H9 (cell line): ENCODE measurements at regions not wholly inside any gene's neighbourhood (a gene's known extent, or its start where the extent isn't known, plus 50 kb on each side); places are given as distances from the start of the nearest gene placed in this dataset.

Experiments used
- DNase-seq: peaks from one replicate; pipeline ENCODE4 v3.0.0-alpha.2; 2017
- H2AFZ ChIP-seq: one replicate; pipeline ENCODE4 v1.6.1; 2013; ENCODE audit warnings: mild to moderate bottlenecking, low read length, control low read depth, moderate library complexity
- H2AK5ac ChIP-seq: 2 replicates; pipeline ENCODE4 v1.6.1; 2013; ENCODE audit warnings: low read length, control low read depth, mixed read lengths; ENCODE audit not compliant: insufficient read length
- H2BK120ac ChIP-seq: one replicate; pipeline ENCODE4 v1.6.1; 2013; ENCODE audit warnings: low read depth, mild to moderate bottlenecking, low read length, control low read depth, inconsistent platforms; ENCODE audit not compliant: poor library complexity, severe bottlenecking
- H2BK12ac ChIP-seq: 2 replicates; pipeline ENCODE4 v1.6.1; 2013; ENCODE audit warnings: low read length, control low read depth, mixed read lengths, low read depth; ENCODE audit not compliant: insufficient read length
- H2BK15ac ChIP-seq: 2 replicates; pipeline ENCODE4 v1.6.1; 2013; ENCODE audit warnings: low read depth, low read length, control low read depth
- H2BK20ac ChIP-seq: one replicate; pipeline ENCODE4 v1.6.1; 2013; ENCODE audit warnings: low read depth, mild to moderate bottlenecking, low read length, control low read depth, inconsistent platforms; ENCODE audit not compliant: poor library complexity, severe bottlenecking
- H2BK5ac ChIP-seq: 2 replicates; pipeline ENCODE4 v1.6.1; 2013; ENCODE audit warnings: low read length, control low read depth, mixed read lengths; ENCODE audit not compliant: insufficient read length
- H3K14ac ChIP-seq: 2 replicates; pipeline ENCODE4 v1.6.1; 2013; ENCODE audit warnings: low read length, control low read depth; ENCODE audit not compliant: insufficient read depth
- H3K18ac ChIP-seq: 2 replicates; pipeline ENCODE4 v1.6.1; 2013; ENCODE audit warnings: low read depth, mild to moderate bottlenecking, mixed read lengths, low read length, control low read depth; ENCODE audit not compliant: insufficient read length
- H3K23ac ChIP-seq: 2 replicates; pipeline ENCODE4 v1.6.1; 2013; ENCODE audit warnings: low read length, control low read depth, mixed read lengths, low read depth; ENCODE audit not compliant: insufficient read length
- H3K23me2 ChIP-seq: 2 replicates; pipeline ENCODE4 v1.6.1; 2013; ENCODE audit warnings: low read depth, mild to moderate bottlenecking, mixed read lengths, low read length, control low read depth; ENCODE audit not compliant: insufficient read length, poor library complexity, severe bottlenecking
- H3K27ac ChIP-seq: 2 replicates; pipeline ENCODE4 v1.5.1; 2013; ENCODE audit warnings: low read length, control low read depth, mixed read lengths, low read depth; ENCODE audit not compliant: insufficient read length
- H3K27me3 ChIP-seq: 2 replicates; pipeline ENCODE4 v1.6.1; 2013; ENCODE audit warnings: low read length, control low read depth, inconsistent platforms; ENCODE audit not compliant: insufficient read depth
- H3K4ac ChIP-seq: 2 replicates; pipeline ENCODE4 v1.6.1; 2013; ENCODE audit warnings: low read depth, mild to moderate bottlenecking, control low read depth, inconsistent platforms, low read length, moderate library complexity
- H3K4me1 ChIP-seq: 2 replicates; pipeline ENCODE4 v1.6.1; 2013; ENCODE audit warnings: low read length, control low read depth, inconsistent platforms; ENCODE audit not compliant: insufficient read depth
- H3K4me2 ChIP-seq: 2 replicates; pipeline ENCODE4 v1.6.1; 2013; ENCODE audit warnings: low read length, control low read depth, mixed read lengths; ENCODE audit not compliant: insufficient read length, insufficient read depth
- H3K56ac ChIP-seq: 2 replicates; pipeline ENCODE4 v1.6.1; 2013; ENCODE audit warnings: low read depth, mild to moderate bottlenecking, mixed read lengths, low read length, control low read depth; ENCODE audit not compliant: insufficient read length
- H3K79me1 ChIP-seq: 2 replicates; pipeline ENCODE4 v1.6.1; 2013; ENCODE audit warnings: low read depth, mild to moderate bottlenecking, moderate library complexity, low read length, control low read depth, inconsistent platforms; ENCODE audit not compliant: insufficient read depth, poor library complexity, severe bottlenecking
- H3K79me2 ChIP-seq: 2 replicates; pipeline ENCODE4 v1.6.1; 2013; ENCODE audit warnings: low read length, control low read depth, inconsistent platforms; ENCODE audit not compliant: insufficient read depth
- H3K9ac ChIP-seq: 2 replicates; pipeline ENCODE4 v1.6.1; 2013; ENCODE audit warnings: low read length, control low read depth, mixed read lengths; ENCODE audit not compliant: insufficient read length; ENCODE audit errors: extremely low read depth
- H3K9me3 ChIP-seq: one replicate; pipeline ENCODE4 v1.6.1; 2013; ENCODE audit warnings: low read depth, low read length, inconsistent platforms; ENCODE audit not compliant: control insufficient read depth
- H3T11ph ChIP-seq: one replicate; pipeline ENCODE4 v1.6.1; 2013; ENCODE audit warnings: mild to moderate bottlenecking, low read length, control low read depth, inconsistent platforms
- H4K20me1 ChIP-seq: one replicate; pipeline ENCODE4 v1.6.1; 2013; ENCODE audit not compliant: control insufficient read depth, insufficient read length, insufficient read depth
- H4K5ac ChIP-seq: 2 replicates; pipeline ENCODE4 v1.6.1; 2013; ENCODE audit warnings: low read depth, mild to moderate bottlenecking, mixed read lengths, low read length, control low read depth; ENCODE audit not compliant: insufficient read length
- H4K8ac ChIP-seq: replicated peaks from 2 replicates; pipeline ENCODE4 v1.6.1; 2013; ENCODE audit warnings: low read length, control low read depth, mixed read lengths, low read depth; ENCODE audit not compliant: insufficient read length
- H4K91ac ChIP-seq: 2 replicates; pipeline ENCODE4 v1.6.1; 2013; ENCODE audit warnings: low read depth, mild to moderate bottlenecking, moderate library complexity, mixed read lengths, low read length, control low read depth; ENCODE audit not compliant: insufficient read length
- H3K27ac Mint-ChIP-seq, 3 experiments: 2 replicates in 2 of 3; 3 replicates in 1 of 3; pipeline ENCODE4 v1.8.0; 2020 to 2021; ENCODE audit warnings: mixed read lengths in 3 of 3, mild to moderate bottlenecking in 1 of 3, moderate library complexity in 1 of 3
- H3K27me3 Mint-ChIP-seq: 2 replicates; pipeline ENCODE4 v1.8.0; 2021; ENCODE audit warnings: low read depth, mild to moderate bottlenecking, moderate library complexity, mixed read lengths
- H3K36me3 Mint-ChIP-seq, 3 experiments: 2 replicates in 2 of 3; 3 replicates in 1 of 3; pipeline ENCODE4 v1.8.0; 2020 to 2021; ENCODE audit warnings: low read depth in 3 of 3, mixed read lengths in 3 of 3; ENCODE audit not compliant: insufficient read depth in 1 of 3
- H3K4me1 Mint-ChIP-seq, 2 experiments: 2 replicates each; pipeline ENCODE4 v1.8.0; 2020; ENCODE audit warnings: mixed read lengths in 2 of 2
- H3K4me3 Mint-ChIP-seq, 2 experiments: 2 replicates in 1 of 2; 3 replicates in 1 of 2; pipeline ENCODE4 v1.8.0; 2020 to 2021; ENCODE audit warnings: mild to moderate bottlenecking in 2 of 2, mixed read lengths in 2 of 2, moderate library complexity in 1 of 2
- H3K9me3 Mint-ChIP-seq, 2 experiments: 2 replicates in 1 of 2; 3 replicates in 1 of 2; pipeline ENCODE4 v1.8.0; 2020; ENCODE audit warnings: mild to moderate bottlenecking in 2 of 2, mixed read lengths in 2 of 2, moderate library complexity in 1 of 2
- WGBS: extraction: QIAGEN DNeasy Blood & Tissue Kit; methylation state at CpG from one replicate; pipeline ENCODE4 v1.1.7; 2013; ENCODE audit warnings: missing lambda C conversion rate, low lambda C conversion rate, mixed read lengths; ENCODE audit not compliant: insufficient read length; ENCODE audit errors: extremely low coverage; 5-methylcytosine and 5-hydroxymethylcytosine counted together
- TF ChIP-seq, protein P1 (sequence below): fragments of 200-600 bp; sonication (generic); conservative IDR thresholded peaks from 3 replicates; pipeline ENCODE4 v1.8.0; 2021; ENCODE audit warnings: antibody characterized with exemption, mild to moderate bottlenecking

DNA sequence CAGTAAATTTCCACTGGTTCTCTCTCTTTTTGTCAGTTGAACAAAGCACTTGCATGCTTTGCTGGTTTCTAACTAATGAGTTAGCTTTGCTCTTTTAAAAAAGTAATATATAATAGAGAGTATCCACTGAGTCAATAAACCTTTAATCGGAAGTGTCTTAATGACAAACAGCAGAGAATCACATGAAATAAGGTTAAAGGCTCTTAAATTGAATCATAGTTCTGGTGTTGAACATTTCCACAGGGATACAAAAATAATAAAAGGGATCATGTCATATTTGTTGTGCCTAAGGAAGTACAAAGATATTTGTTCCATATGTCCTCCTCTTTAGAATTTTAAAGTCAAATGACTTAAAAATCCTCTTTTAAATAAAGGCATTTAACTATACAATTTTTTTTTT, 362.6 kb downstream of the LRIG3 start:
- Histone ChIP-seq H3T11ph (no peak overlapping the region), H4K91ac (no peak overlapping the region), H3K9me3 (no peaks in the 10 kb centered on the region), H2BK20ac (no peak overlapping the region), H3K4me1 (no peaks in the 10 kb centered on the region), H3K79me1 (no peaks in the 10 kb centered on the region), H2BK5ac (no peak overlapping the region), H3K56ac (no peak overlapping the region), H3K9ac (no peak overlapping the region), H4K5ac (no peak overlapping the region), H3K23ac (no peak overlapping the region), H2BK120ac (no peak overlapping the region), H3K27ac (no peak overlapping the region), H3K18ac (no peak overlapping the region), H3K27me3 (no peaks in the 10 kb centered on the region), H3K79me2 (no peaks in the 10 kb centered on the region), H2AFZ (no peak overlapping the region), H3K23me2 (no peaks in the 10 kb centered on the region), H4K8ac (no peak overlapping the region), H2BK15ac (no peak overlapping the region), H3K14ac (no peak overlapping the region), H3K4ac (no peak overlapping the region), H2BK12ac (no peak overlapping the region), H2AK5ac (no peak overlapping the region), H3K4me2 (no peak overlapping the region), H4K20me1 (no peaks in the 10 kb centered on the region)
- Mint-ChIP-seq H3K9me3 (peaks cover 0 to 3% of the 10 kb centered on the region in 2 experiments; a peak in 1 of 5 replicates), H3K27me3 (no peaks in the 10 kb centered on the region), H3K4me1 (no peaks in the 10 kb centered on the region), H3K36me3 (no peaks in the 10 kb centered on the region), H3K27ac (no peak overlapping the region), H3K4me3 (no peak overlapping the region)
- TF ChIP-seq, protein P1, sequence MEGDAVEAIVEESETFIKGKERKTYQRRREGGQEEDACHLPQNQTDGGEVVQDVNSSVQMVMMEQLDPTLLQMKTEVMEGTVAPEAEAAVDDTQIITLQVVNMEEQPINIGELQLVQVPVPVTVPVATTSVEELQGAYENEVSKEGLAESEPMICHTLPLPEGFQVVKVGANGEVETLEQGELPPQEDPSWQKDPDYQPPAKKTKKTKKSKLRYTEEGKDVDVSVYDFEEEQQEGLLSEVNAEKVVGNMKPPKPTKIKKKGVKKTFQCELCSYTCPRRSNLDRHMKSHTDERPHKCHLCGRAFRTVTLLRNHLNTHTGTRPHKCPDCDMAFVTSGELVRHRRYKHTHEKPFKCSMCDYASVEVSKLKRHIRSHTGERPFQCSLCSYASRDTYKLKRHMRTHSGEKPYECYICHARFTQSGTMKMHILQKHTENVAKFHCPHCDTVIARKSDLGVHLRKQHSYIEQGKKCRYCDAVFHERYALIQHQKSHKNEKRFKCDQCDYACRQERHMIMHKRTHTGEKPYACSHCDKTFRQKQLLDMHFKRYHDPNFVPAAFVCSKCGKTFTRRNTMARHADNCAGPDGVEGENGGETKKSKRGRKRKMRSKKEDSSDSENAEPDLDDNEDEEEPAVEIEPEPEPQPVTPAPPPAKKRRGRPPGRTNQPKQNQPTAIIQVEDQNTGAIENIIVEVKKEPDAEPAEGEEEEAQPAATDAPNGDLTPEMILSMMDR, result no peak
- DNase-seq, result no peak
- no CpG with 5 or more reads among the region's 1 CpG for WGBS
